CD4-positive, alpha-beta T cell treated with Interleukin-6 for 4 hours (primary cell): ENCODE measurements at regions not wholly inside any gene's neighbourhood (a gene's known extent, or its start where the extent isn't known, plus 50 kb on each side); places are given as distances from the start of the nearest gene placed in this dataset.
"Not testable (repeated sequence)": the region's sequence is repeated elsewhere in the genome, so short reads cannot be mapped to it uniquely, and the experiment has no call there.

Experiments used
- DNase-seq: peaks from one replicate; pipeline ENCODE4 v3.0.0-alpha.2; 2020; ENCODE audit warnings: mixed read lengths

DNA sequence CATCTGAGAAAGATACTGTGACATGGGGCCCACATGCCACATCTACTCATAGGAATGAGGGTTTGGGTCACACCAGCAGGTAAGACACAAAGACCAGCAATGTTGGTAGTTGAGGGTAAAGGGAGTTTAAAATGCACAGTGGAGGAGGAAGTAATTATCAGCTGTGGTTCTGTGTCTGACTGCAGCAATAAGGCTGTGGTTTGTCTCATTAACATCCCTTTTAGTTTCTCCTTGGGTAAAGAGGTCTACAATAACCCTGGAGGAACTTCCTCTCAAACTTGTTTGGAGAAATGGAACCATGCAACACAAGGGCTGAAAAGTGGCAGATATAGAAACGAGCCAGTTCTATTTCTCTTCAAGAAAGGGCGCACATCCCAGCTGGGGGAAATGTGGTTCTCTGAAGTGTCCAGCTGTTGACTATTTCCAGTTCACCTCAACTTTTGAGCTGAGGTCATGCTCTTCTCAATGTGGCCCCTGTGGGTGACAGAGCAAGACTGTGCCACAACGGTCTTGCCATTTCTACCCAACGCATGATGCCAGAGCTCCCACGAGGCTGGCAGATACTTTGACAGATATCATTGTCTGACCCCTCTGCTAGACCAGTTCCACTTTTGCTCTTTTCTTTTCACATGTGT lies 234.3 kb downstream of the SQOR start:
- DNase-seq: no peak

DNA sequence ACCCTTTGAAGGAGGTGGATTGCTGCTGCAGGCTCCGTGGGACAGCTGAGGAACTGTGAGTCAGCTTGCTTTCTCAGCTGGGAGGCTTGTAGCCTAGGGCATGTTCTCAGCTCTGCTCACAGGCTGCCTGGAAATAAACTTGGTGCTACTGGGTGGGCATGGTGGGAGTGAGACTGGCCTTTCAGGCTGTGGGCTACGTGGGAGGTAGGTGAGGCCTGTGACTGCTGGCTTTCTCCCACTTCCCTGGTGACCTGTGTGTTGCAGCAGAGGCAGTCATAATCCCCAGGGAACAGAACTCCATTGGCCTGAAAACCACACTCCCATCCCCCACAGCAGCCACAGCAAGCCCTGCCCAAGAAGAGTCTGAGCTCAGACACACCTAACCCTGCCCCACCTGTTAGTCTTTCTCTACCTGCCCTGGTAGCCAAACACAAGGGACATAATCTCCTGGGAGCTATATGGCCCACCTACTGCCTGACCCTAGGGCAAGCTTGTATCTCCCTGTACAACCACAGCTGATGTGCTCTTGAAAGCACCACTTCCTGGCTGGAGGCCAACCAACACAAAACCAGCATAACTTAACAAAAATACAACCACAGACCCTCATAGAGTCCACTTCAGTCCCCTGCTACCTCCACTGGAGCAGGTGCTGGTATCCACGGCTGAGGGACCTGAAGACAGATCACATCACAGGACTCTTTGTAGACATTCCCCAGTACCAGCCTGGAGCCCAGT lies 236.5 kb downstream of the SQOR start:
- DNase-seq: no peak

DNA sequence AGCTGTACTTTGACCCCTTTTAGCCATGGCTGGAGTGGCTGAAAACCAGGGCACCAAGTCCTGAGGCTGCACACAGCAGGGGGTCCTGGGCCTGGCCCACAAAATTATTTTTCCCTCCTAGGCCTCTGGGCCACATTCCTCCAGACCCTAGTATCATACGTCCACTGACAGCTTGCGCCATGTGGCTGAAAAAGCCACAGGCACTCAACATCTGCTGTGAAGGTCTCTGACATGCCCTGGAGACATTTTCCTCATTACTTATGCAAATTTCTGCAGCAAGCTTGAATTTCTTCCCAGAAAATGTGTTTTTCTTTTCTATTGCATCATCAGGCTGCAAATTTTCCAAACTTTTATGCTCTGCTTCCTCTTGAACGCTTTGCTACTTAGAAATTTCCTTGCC lies 239.0 kb downstream of the SQOR start:
- DNase-seq: no peak

GRCh38 chr15:45874566-45874965 lies 239.7 kb downstream of the SQOR start:
- DNase-seq: not testable (repeated sequence)

DNA sequence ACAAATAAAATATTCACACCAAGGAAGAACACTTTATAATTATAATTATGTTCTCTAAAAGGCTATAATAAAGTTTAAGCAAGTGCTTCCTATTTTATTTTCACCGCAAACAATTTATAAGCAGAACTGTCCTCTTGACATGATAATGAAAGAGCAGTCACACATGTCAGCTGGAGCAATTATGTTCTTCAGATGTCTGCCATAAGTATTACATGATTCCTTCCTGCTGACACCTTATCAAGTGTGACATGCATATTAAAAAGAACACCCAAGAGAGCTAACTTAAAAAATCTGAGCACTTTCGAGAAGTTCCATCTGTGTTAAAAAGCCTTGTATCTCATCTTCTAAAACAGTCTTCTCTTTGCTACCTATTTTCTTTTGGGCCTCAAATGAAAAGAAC lies 249.5 kb downstream of the SQOR start:
- no peak for DNase-seq

GRCh38 chr15:45884755-45885445 lies 250.1 kb downstream of the SQOR start:
- no peak for DNase-seq

- DNase-seq: no peak
Measured at GRCh38 chr15:45885801-45886200, 251.0 kb downstream of the SQOR start.

DNA sequence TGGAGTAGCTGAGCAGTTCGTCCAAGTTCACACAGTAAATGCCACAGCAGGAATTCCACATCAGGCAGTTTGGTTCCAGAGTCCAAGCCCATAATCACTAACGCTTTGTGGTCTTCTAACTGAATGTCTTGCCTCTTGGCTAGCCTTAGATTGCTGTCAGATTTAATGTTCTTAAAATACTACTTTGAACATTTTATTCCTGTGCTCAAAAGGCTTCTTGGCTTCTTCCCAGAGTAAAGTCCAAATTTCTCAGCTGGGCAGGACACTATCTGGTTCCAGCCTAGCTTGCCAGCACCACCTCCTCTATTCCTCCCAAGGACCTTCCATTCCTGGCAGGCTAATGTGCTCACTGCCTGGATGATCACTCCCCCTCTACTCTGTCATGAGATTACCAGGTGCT lies 256.9 kb downstream of the SQOR start:
- no peak for DNase-seq

GRCh38 chr15:45892182-45892581 lies 257.4 kb downstream of the SQOR start:
- no peak for DNase-seq

DNA sequence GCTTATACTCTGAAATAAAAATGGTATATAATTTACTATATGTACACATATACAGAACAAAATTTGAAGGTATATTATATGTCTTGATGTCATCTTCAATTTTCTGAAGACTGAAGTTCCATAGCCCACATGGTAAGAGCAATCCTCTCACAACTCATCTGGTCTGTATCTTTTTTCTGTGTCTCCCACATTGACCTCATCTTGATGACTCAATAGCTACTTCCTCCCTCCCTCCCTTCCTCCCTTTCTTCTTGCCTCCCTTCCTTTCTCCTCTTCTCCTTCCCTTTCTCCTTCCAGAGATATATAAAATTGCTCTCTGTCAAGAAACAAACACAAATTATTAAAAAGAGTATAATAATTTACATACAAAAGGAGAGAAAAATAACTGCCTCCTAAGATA lies 268.5 kb downstream of the SQOR start:
- no peak for DNase-seq

- DNase-seq: no peak
Measured at GRCh38 chr15:45904019-45904418, 269.2 kb downstream of the SQOR start.

DNA sequence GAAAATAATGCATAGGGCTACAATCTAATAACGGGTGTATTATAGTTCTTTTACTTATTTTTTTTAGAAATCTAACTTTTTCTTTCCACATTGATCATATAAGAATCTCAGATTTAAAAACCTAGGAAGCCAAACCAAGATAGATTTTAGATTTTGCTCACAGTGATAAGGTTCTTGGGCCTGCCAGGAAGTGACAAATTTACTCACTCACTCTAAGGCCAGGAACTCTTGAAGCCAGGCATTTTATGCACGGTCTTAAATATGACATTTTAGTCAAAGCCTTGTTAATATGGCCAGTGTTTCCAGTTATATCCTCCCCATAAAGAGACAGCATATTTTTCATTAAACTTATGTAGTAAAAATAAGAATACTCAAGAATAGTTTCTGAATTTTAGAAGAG lies 271.4 kb downstream of the SQOR start:
- DNase-seq: no peak

DNA sequence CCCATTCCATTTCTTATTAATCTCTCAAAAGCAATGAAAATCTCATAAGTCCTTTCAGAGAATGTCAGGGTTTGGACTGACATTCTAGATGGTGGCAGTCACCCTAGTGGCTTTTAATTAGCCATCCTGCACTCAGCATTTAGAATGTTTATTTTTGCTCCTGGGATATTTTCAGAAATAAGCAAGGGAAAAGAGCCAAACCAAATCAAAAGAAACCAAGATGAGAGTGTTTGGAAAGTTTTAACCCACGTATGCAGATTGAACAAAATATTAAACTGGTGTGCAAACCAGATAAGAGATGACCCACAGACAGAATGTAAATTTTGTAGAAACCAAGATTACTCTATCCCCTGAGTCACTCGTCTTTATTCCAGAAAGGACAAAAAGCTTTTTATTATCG lies 275.8 kb downstream of the SQOR start:
- DNase-seq: no peak

DNA sequence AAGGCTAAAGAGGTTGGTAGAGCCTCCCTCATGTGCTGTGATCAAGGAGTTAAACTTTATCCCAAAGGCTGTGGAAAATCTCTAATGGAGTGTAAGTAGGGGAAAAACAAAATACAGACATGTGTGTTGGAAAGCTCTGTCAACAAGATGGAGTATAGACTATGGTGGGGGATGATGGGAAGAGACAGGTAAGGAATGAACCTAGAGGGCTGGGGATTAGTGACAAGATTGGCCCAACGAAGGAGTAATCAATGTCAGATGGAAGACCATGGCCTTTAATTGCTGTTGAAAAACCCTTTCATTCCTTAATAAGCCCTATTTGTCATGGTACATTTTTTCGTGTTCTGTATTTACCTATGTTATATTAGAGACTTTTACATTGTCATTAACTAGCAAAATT lies 278.6 kb downstream of the SQOR start:
- DNase-seq: no peak

DNA sequence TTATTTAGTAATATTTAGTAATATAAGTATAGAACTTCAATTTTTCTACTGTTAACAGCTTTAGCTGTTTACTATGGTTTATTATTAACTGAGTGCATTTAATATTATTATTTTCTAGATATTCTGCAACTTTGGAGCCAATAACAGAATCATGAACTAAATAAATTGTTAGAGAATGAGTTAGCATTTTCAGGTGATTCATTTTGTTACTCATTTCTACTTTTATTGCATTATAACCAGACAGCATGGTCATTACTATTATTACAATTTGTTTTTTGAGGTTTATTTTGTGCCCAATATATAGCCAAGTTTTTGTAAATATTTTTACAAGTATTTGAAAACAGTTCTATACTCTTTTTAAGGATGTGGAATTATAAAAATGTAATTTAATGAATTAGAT lies 279.6 kb downstream of the SQOR start:
- DNase-seq: no peak

GRCh38 chr15:45918839-45919238 lies 284.0 kb downstream of the SQOR start:
- no peak for DNase-seq

DNA sequence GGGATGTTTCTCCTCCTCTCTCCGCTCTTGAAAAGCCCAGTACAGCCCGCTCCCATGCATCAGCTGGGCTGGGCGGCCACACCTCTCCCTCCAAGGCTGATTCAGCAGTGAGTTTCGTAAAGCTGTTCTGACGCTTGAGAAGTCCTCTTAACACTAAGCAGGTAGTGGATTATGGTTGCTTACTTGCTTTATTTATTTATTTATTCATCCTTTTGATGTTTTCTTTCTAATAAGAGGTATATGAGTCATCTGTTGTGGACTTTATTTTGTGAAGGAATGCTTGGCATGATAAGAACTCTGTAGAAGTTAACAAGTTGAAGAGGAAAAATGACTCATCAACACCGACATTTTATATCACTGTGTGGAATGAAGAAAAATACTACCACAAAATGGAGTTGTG lies 285.0 kb downstream of the SQOR start:
- no peak for DNase-seq

DNA sequence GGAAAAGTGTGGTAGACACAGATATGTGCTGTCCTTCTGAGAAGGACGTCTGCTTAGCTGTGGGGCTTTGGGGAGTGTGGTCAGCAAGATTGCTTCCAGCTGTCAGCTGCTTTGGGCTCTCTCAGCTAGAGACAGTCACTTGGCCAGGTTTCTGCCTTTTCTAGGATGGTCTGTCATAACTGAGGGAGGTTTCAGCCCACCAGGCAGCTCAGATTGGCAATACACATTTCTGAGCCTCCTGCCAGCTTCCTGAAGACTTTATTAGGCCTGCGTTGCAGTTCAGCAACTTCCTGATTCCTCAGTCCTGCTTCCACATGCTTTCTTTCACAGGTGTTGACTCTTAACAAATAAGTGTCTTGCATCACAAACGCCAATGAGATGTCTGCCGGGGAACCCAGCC lies 286.5 kb downstream of the SQOR start:
- DNase-seq: no peak

- no peak for DNase-seq
Measured at GRCh38 chr15:45921978-45922377, 287.1 kb downstream of the SQOR start.

DNA sequence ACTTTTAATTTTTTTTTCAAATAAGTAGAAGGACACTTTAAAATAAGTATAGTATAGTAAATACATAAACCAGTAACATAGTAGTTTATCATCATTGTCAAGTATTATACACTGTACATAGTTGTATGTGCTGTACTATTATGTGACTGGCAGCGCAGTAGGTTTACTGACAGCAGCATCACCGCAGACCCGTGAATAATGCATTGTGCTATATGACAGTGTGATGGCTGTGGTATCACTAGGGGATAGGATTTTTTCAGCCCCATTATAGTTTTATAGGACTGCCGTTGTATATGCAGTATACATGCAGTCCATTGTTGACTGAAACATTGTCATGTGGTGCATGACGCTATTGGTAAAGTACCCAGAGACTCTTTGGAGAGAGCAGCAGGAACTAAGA lies 306.5 kb downstream of the SQOR start:
- no peak for DNase-seq

DNA sequence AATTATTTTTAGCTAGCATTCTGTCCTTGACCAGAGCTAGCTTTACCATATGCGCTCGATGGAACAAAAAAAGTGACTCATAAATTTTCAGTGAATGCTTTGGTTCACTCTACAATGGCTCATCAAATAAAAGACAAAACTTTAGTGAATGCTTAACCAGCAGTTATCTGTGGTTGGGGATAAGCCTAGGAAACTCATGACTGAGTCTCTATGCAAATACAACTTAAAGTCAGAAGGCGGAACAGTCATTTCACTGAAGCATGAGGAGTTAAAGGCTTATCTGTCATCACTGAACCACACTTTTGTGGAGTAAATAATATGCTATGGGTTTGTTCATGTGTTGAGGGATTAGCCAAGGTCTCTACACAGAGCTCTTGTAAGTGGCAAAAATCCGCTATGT lies 308.4 kb downstream of the SQOR start:
- DNase-seq: no peak

- DNase-seq: no peak
Measured at GRCh38 chr15:45946111-45946510, 311.3 kb downstream of the SQOR start.

- no peak for DNase-seq
Measured at GRCh38 chr15:45948181-45948621, 313.4 kb downstream of the SQOR start.

DNA sequence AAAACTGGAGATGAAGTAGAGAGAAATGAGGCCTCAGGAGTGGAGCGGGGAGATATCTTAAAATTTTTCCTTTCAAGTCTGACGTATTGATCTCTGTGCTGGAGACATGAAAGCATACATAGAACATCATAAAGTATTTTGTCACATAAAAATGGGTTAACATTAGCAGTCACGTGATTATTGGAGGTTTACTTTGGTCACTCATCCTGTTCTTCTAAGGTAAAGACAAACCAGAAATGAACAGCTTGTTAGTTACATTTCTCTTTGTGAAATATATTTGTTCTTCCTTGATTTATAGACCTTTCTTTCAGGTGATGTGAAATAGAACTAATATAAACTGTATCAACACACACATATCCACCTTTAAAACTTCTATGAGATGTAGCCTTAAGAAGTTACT lies 324.1 kb downstream of the SQOR start:
- no peak for DNase-seq
